ENCODE measurements at regions not wholly inside any gene's neighbourhood (a gene's known extent, or its start where the extent isn't known, plus 50 kb on each side); places are given as distances from the start of the nearest gene placed in this dataset.

DNA sequence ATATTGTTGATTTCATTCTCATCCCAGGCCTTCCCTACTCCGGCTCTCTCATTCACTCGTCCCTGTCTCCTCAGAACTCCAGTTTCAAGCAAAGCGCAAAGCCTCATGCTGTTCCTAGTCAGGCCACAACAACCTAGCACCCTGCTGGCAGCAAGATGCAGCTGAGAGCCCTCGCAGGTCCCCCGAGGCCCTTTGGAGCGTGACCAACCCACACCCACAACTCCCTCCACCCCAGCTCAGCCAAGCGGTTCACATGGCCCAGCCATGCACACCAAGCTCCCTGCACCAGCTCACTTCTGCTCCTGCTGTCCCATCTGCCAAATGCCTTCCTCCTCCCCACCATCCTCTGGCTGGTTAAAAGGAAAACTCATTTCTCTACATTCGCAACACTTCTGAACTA, 195.8 kb downstream of the IRX5 start:
- DNase-seq = no peak

DNA sequence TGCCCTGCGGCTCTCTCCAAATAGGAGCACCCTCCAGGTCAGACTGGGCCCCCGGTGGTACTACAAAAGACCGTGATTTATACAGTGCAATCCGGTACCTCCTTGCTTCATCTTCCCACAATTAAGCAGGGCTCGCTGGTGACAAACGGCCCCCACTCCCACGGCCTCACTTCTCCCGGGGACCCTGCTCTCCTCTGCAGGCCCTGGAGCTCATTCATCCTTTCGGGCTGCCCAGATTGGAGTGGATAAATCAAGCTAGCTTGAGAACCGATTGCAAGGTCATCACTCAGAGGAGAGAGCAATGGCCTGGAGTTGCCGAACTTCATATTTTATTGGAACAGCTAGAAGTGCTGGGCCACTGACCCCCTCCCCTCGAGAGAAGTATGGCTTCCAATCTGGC, 193.5 kb upstream of the IRX6 start:
- DNase-seq = no peak

DNA sequence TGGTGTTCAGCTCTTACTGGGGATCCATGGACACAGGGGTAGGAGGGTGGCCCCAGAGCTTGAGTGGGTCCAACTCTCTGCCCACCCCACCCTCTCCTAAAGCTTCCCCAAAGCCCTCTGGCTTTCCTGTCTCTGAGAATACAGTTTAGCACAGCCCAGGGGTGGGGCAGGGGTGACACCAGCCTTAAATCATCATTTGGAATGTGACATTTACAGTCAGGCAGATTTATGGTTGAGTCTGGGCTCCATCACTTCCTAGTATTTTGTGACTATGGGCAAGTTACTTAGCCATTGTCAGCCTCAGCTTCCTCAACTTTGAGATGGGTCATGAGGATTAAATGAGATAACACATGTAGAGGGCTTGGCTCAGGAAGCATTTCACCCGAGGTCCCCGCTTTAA, 193.1 kb upstream of the IRX6 start:
- DNase-seq = no peak

DNA sequence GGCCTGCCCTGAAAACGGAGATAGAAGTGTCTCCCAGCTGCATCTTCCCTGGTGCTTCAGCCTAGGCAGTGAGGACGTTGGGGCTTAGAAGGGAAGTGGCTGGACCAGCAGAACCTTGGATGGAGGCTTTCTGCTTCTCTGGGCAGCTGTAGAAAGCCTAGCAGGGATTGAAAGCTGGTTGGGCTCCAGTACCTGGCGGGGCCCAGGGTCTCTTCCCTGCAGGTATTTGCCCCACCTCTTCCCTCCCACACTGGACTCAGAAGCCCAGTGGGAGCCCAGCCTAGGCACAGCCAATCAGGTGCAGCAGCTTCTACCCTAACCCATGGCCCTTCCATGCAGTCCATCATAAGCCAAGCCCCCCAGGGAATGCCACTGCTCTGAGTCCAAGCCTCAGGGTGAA, 190.3 kb upstream of the IRX6 start:
- DNase-seq = no peak

DNA sequence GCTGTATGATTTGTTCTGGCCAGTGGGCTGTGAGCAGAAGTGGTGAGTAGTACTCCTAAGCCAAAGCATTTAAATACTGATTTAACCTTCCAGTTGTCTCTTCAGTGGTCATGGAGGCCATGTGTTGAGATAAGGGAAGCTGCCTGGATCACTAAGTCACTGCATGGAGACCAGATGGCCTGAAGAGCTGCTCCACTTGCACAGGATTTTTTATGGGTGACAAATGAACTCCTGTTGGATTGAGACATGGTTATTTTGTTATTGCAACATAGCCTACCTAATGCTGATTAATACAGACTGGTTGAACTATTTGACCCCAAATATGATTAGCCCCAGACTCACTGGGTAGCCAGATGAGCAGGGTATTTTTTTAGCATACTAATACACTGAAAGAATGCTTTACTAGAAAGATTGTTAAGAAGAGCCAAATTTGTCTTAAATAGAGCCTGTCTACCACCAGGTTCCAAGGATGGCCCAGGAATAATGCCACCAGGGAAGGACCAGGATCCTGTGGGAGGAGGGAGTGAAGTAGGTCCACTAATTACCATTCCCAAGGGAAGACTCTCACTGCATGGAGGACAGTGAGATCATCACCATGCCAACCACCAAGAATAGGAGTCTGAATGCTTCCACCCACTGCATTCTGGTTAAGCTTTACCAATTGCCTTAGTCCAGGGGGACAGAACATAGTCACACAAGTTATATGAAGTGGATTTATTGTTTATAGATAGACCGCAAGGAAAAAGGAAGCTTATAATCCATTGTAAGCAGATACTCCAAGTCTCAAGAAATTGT, 187.4 kb upstream of the IRX6 start:
- DNase-seq = no peak

DNA sequence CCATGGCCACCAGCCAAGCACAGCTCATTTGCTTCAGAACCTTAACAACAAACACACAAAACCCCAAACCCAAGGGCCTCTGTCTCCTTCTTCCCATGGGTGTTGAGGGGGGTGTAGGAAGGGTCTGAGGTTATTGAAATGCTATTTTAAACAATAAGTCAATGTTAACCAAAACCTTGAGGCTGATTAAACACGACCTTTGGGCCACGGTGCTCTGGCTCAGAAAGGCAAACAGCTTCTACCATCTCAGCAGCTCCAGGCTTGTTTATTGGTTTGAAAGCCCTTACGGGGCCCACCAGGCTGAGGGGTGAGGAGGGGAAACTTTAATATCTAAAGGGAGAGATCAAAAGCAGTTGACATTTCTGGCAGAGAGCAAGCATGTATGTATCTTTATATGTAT, 185.7 kb upstream of the IRX6 start:
- no peak for DNase-seq

DNA sequence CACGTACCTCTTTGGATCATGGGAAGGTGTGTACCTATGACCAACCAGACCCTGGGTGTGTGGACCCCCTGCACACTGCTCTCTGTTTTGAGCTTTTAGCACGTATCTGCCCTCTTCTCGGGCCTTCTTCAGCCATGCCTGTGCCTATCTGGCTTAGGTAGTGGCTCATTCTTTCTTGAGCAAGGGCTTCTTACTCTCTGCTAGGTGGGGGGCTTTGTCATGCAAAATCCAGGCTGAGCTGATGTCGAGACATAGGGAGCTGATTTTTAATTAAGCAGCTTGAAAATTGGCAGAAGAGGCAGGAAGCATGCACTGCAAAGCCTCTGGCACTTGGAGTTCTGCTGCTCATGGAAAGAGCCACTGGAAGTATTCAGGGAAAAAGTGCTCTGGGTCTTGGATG, 181.6 kb upstream of the IRX6 start:
- no peak for DNase-seq

DNA sequence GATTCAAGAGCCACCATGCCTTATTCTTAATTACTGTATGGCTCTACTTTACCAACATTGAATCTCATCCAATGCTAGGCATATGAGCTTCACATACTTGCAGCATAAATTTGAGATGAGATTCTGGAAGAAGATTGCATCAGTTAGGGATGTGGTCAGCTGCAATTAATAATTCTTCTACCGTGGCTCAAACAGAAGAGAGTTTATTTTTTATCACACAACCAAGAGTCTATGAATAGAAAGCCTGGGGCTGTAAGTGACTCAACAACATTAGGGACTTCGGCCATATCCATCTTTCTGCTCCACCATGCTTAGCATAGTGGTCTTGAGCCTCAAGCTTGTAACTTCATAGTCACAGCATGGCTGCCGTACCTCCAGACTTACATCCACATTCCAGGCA, 179.4 kb upstream of the IRX6 start:
- no peak for DNase-seq

DNA sequence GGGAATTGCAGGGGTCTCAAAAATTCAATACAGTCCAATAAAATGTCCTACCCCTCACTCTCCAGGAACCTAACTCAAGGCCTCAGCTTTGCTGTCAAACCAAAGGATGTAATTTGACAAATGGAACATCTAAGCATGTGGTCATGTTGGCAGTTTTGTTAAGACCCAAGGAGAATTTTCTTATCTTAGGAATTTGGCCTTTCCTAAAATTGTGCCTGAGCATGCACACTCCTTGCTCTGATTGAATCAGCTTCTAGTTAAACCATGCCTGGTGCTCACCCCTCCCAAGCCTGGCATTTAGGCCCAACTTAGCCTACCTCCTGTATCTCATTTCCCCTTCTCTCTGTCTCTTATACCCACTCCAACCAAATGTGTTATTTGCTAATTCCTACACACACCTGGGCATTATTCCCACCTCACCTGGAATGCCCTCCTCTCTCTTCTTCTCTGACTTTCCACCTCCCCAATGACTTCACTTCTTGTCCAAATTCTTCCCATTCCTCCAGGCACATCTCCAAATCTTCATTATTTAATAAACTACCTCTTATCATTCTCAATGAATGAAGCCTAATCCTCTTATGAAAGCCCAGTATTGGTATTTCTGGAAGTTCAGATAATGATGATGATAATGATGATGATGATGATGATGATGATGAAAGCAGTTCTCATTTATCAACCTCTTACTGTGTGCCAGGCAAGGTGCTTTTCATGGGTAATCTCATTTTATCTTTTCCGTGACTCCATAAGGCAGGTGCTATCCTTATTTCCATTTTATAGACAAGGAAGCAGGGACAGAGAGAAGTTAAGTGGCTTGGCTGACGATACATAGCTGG, 178.0 kb upstream of the IRX6 start:
- no peak for DNase-seq

DNA sequence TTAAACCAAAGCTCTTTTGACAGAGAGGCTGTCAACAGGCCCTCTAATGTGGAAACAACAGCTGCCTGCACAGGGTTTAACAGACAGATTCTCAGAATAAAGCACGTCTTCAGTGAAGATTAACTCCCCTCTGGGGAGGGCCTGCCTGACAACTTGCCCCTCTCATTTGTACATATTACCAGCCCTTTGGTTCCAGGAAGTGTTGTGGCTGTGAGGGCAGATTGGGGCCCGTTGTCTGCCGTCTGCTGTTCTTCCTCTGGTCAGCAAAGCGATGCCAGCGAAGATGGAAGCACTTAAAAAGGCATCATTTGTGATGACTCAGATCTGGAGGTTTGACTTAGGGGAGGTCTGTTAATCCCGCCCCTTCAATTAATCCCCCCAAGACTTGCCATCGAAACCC, 177.0 kb upstream of the IRX6 start:
- DNase-seq = no peak

DNA sequence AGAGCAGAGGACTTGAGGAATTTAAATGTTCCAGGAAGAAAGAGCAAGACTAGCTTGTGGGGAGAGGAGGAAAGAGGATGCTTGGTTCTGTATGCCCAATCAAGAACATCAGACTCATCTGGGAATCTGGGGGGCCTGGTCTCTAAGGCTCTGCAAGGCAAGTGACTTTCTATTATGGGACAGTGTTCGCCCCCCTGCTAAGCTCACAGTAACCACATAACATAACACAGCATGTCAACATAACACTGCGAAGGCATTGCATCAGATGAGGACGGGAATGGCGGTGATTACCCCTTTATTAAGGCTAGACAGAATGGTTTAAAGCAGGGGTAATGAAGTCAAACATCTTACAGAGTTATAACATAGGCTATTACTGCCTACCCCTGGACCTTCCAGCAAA, 176.6 kb upstream of the IRX6 start:
- DNase-seq = no peak

DNA sequence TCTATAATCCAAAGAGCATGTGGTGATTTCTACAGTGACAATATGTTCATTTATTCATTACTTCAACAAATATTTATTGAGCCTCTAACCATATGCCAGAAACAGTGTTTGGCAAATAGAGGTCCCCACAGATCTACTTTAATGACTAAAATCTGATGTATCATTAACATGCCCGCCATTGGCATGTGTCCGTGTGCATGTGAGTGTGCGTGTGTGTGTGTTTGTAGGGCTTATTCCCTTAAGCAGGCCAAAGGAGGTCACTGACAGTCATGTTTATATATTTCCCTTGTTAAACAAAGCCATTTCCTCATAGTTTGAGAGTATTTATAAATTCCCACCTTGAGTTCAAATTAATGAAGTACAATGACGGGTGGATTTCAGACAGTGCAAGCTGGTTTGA, 174.4 kb upstream of the IRX6 start:
- no peak for DNase-seq

DNA sequence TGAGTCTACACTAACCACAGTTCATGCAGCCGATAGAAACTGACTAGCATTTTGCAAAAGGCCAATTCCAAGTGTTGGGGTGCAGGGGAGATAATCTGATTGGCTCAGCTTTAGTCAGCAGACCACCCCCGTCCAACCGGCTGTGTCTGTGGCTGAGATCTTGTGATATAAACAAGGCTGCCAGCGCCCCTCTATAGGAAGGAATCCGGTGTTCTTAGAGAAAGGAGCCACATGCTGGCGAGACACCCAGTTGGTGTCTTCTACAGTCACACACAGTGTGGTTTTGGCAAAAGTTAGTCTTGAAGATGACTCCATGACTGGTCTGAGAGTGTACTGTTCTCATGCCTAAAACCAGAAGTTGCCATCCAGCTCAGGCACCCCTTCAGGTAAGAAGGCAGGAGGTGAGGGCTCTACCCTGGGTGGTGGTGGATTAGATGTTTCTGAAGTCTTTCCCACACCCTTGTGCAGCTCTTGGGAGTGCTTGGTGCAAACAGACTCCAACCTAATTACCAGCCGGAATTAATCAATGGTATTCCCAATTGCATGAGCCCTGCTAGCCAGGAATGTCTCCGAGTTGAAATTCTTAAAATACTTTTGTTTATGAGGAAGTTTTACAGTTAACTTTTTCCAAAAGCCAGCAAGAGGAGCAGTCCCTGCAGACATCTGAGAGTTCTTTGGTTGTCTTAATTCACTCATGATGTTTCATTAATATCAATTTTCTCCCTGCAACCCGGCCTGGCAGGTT, 172.3 kb upstream of the IRX6 start:
- DNase-seq = no peak

DNA sequence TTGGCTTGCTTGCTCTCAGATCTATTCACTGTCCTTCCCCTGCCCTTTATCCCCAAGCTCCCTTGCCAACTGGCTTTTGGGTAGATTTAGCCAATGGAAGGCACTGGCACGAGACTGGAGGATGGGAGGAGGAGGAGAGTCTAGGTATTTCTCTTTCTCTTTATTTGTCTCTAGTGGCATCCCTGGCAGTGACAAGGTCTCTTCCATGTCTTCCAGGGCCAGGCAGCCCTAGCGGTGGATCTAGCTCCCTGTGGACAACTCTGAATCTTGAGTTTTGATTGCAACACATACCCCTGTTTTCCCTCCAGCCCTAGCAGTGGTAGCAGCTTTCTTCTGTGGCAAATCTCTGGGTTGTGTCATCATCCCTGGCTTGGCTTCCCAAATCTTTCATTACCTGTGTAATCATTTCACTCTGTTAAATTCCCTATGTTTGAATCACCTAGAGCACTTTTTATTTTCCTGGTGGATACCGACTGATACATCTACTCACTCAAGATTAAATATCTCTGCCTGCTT, 171.1 kb upstream of the IRX6 start:
- no peak for DNase-seq

DNA sequence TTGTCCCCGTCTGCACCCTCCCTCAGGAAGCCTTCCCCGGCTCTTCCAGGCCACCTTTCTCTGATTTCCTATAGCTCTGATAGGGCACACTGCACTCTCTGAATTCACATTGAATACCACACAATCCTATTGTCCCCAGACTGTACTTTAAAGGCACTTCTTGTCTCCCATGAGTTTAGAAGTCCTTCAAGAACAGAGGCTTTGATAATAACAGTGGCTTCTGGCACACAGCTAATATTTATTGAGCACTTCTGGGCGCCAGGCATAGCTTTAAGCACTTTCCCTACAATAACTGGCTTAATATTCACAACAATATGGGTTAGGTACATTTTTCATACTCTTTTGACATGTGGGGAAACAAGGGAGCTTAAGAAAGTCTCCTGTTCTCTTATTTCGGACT, 169.7 kb upstream of the IRX6 start:
- no peak for DNase-seq

DNA sequence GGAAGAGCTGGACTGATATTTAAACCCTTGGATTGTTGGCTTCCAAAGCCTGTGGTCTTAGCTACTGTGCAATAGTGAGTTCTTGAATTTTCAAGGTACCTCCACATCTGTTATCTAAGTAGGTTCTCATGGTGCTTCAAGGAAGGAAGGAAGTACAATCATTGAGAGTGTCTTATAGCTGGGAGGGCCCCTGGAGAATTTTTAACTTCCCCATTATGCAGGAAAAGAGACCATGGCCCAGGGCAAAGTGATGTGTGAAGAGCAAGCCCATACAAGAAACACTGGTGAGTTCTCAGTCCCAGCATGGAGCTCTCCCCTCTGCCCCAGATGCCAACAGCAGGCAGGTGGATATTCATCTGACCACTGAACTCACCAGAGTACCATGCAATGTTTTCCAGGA, 169.0 kb upstream of the IRX6 start:
- no peak for DNase-seq

DNA sequence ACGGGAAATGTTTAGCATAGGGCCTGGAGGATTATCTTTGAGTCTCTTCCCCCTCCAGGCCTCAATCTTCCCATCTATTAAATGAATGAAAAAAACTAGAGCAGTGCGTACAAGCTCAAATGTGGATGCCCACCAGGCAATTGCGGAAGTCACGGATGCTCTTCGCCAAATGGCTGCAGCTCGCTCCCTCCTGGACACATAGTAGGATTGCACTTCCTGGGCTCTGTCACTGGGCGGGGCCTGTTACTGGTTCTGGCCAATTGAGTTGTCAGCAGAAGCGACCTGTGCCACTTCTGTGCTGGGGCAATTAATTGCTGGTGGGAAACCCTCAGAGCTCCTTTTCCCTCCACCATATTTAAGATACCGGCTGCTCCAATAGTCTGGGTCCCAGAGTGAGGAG, 168.2 kb upstream of the IRX6 start:
- no peak for DNase-seq

DNA sequence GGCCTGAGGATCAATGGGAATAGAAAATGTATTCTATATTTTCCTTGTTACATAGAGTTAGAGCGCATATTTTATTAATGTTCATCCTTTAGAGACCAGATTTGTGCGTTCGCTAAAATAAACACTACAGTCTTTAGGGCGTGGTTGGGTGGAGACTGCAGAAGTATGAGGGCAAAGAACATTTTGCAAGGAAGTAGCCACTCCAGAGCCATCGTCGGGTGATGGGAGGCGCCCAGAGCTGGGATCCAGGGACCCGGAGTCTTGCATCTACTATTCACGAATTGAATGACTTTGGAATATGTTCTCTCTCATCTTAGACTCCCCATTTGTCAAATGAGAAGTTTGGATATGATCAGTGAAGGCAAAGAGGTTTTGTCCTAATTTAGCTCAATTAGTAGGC, 154.2 kb upstream of the IRX6 start:
- DNase-seq = no peak

DNA sequence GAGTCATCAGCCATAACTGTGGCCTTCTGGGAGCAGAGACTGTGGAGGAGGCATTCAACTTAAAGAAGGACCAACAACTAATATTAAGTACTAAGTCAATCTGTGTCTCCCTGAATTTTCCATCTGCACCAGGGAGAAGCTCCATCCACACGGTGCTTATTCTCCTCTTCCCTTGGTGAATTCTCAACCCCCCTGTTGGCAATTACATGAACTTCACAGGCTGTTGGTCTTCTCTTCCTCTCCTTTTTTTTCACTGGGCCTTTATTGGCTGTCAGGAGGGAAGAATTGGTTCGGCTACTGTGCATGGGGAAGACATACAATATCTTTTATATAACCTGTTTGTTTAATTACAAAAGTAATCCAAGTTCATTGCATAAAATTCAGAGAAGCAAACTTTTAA, 152.8 kb upstream of the IRX6 start:
- no peak for DNase-seq

DNA sequence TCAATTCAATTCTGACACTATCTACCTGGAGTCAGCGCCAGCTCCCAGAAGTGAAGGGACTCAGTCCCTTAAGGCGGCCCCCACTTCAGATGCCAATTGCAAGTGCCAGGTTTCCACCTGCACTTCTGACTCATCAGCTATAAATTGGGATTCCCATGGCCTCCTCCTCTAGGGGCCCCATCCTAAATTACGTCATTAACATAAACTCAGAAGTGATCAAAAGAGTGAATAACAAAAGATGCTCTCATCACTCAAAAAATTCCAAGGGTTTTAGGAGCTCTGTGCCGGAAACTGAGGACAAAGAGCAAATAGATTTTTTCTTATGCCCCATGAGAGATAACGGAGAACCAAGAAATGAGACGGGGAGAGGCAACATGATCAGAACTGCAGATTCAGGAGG, 148.6 kb upstream of the IRX6 start:
- DNase-seq = no peak

DNA sequence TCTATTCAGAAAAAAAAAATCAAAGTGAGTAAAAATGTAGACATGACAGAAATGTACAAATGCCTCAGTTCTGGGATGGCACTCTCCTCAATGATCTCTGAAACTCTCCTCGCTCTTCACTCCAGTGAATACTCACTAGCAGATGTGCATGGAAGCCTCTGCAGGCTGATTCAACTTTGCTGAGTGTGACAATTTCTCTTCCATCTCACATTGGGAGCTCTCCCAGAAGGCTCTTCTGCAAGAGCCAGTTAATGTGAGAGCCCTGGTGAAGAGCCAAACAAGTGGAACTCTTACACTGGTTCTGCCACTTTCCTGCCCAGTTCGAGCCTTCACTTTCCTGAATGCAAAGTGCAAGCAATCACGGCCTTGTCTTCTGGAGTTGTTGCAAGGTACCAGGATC, 147.1 kb upstream of the IRX6 start:
- no peak for DNase-seq

DNA sequence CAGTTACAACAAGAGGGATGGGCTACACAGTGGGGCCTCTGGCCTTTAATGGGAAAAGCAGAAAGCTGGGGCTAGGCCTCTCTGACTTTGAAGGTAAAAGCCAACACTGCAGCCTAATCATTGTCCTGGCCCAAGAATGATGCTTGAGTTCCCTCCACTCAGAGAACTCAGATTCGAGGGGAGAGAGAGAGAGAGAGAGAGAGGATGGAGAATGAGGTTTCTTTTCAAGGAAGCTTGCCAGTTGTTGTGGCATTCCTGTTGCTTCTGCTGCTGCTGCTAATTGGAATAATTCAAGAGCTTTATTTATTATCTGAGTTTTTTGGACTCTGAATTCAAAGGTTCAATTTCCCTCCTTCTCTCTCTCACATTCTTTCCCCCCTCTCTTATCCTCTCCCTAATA, 144.6 kb upstream of the IRX6 start:
- no peak for DNase-seq

DNA sequence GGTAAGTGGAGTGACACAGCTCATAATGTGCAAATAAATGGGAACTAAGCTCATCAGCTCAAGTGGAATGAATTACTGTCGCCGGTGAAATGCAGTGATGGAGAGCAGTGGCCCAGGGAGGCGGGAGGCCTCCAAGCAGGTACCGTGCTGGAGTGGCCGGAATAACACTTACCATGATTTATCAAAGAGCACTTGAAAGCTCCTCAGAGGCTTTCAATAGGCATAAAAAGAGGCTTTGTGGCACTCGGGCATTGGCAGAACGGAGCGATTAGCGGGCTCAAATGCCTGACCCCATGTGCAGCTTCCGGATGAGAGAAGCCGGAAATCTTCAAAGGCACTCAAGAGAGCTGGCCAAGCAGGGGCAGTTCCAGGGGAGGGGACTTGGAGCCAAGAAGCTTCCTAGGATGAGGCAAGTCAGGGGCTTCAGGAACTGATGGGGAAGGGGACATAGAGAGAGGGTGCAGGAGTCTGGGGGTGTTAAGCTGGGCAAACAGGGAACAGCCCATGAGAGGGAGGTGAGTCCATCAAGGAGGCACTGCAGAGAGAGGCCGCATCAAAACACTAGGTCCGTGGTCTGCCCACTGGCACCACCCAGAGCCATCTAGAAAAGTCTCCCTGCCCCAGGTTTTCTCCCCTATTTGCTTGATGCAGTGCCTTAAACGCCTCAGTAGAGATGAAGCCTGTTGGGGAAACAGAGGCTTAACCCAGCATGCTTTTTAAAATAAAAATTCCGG, 144.0 kb upstream of the IRX6 start:
- DNase-seq = no peak

All from activated CD8-positive, alpha-beta memory T cell treated with anti-CD3 and anti-CD28 coated beads, Interleukin-2, amount 50 U/mL, for 4 hours (primary cell).